DLD1 (cell line): ENCODE measurements at regions not wholly inside any gene's neighbourhood (a gene's known extent, or its start where the extent isn't known, plus 50 kb on each side); places are given as distances from the start of the nearest gene placed in this dataset.
"Not testable (repeated sequence)": the region's sequence is repeated elsewhere in the genome, so short reads cannot be mapped to it uniquely, and the experiment has no call there.

Experiments used
- in situ Hi-C: cut with HindIII; loops from 2 replicates; pipeline ENCODE4 v1.10.0; 2017; ENCODE audit warnings: low sequenced_read_pairs

DNA sequence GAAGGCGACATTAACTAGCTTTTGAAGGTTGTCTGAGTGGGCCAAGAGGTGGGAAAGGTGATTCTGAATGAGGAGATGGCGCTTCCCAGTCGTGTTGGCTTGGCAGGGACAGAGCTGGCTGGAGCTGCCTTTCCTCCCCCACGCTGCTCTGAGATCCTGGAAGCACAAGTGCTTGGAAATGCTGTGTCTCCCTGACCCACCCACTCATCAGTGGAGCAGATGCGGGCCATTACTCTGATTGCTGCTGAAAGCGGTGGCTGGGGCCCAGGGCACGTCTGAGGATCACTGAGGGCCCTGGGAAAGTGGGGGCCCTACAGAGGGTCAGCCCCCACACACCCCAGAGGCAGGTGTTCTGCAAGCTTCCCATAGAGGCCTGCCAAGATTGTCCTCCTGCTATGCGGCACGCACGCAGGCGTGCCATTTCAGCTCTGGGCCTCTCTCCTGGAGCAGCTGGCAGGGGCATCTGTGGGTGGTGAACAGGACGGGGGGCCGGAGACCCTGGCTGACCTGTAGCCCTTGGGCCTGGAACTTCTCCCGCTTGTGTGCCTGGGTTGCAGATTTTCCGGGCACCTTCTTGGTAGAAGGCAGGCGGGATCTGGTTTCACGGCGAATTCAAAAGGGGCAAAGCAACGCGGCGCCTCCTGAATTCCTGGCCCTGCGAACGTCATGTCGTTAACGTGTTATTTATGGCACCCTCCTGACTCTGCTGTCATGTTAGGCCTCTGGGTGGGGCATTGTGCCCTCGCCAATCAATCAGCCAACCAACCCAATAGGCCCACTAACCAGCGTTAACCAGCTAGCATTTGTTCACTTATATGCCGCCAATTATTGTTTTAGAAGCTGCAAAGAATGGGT, 133.8 kb upstream of the TBX3 start:
- in situ Hi-C loops = no loop called here

DNA sequence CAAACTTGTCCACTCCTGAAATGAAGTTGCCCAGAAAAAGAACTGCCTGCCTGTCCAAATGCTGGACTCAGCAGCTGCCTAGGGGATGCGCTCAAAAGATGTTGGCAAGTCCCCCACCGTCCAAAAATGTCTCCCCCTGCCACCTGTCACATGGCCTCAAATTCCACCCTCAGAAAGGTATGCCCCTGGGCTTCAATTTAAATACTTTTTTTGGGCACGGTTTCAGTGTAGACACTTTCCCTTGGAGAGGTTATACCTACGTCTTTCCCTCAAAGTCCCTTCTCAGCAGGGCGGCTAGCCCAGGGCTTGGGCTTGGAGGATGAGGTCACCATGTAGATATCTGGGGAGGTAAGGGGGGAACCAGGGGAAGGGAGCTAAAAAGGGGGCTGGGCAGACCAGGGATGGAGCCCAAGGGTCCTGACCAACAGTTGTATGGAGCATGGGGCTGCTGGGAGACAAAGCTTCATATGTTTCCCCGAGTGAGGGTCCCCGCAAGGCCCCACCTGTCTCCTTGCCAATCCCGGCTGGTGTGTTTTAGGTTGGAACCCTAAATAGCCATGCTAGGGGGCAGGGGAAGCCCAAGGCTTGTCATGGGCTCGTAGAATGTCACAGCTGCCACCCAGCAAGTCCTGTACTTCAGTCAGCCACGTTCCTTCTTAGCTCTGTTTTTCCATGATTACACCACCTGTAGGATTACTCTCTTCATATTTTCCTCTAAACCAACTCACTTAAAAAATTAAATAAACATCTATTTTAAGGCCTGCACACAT, 131.2 kb upstream of the TBX3 start:
- in situ Hi-C loops = no loop called here

DNA sequence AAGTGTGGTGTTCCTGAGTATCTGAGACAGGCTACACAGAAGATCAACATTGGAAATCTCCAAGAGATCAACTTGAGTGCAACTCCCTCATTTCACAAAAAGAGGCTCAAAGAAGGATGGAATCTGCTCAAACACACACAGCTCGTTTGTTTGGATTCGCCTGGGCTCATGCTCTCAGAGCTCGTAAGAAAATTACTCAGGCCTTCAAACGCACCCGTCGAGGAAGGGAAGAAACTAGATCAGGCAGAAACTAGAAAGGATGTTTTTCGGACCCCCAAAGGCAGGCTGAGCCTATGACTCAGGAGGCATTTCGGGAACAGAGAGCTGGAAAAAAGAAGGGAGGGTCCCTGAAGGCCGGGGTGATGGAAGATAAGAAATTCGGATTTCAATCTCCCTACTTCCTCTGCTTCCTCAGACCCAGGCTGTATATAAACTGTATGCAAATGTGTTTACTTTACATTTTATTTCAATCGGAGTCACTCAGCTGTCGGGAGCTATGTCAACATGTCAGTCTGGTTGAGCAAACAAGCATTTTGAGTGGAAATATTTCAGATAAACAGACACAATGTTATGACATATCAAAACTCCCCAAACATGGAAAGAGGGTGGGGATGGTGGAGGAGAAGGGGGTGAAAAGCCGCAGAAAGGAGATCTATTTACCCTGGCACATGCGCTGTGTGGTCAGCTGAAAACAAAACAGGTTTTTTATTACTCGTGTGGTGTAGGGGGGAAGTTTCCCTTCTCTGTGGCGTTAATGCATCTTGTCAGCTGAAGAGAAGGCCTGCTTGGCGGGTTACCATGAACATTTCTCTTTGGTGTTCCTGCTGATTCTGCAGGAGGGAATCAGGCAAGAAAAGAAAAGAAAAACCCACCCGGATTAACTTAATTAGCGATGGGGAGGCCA, 129.1 kb upstream of the TBX3 start:
- in situ Hi-C loops = no loop called here

DNA sequence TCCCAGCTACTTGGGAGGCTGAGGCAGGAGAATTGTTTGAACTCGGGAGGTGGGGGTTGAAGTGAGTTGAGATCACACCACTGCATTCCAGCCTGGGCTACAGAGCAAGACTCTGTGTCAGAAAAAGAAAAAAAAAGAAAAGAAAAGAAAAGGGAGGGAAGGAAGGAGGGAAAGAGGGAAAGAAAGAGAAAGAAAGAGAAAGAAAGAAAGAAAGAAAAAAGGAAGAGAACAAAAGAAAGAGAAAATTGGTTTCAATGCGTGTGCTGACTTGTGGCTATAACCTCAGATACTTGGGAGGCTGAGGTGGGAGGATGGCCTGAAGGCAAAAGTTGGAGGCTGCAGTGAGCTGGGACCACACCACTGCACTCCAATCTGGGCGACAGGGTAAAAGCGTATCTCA, 128.4 kb upstream of the TBX3 start:
- in situ Hi-C loops = no loop called here

DNA sequence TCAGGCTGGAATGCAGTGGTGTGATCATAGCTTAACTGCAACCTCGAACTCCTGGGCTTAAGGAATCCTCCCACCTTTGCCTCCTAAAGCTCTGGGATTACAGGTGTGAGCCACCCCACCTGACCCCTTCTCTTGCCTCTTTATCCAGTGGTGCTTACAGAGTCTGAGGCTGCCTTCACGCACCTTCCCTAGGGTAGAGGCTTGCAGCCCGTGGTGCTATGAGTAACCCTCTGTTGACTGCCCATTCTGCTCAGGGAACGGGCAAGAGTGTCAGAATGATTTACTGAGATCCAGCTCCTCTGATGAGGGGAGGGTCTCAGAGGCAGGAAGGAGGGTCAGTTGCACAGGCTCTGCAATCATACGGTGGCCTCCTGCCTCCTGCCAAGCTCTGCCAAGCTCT, 125.1 kb upstream of the TBX3 start:
- in situ Hi-C loops = no loop called here

DNA sequence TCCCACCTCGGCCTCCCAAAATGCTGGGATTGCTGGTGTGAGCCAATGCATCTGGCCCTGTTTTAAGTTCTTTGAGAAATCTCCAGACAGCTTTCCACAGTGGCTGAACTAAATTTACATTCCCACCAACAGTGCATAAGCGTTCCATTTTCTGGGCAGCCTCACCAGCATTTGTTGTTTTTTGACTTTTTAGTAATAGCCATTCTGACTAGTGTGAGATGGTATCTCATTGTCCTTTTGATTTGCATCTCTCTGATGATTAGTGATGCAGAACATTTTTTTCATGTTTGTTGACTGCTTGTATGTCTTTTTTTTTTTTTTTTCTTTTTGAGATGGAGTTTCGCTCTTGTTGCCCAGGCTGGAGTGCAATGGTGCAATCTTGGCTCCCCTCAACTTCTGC, 117.4 kb upstream of the TBX3 start:
- in situ Hi-C loops = not testable (repeated sequence)

DNA sequence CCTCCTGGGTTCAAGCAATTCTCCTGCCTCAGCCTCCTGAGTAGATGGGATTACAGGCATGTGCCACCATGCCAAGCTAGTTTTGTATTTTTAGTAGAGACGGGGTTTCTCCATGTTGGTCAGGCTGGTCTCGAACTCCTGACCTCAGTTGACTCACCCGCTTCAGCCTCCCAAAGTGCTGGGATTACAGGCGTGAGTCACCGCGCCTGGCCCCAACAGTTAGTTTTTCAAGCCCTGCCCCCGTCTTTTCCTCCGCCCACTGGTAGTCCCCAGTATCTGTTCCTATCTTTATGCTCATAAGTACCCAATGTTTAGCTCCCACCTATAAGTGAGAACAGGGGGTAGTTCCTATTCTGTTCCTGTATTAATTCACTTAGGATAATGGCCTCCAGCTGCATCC, 116.6 kb upstream of the TBX3 start:
- in situ Hi-C loops = not testable (repeated sequence)

DNA sequence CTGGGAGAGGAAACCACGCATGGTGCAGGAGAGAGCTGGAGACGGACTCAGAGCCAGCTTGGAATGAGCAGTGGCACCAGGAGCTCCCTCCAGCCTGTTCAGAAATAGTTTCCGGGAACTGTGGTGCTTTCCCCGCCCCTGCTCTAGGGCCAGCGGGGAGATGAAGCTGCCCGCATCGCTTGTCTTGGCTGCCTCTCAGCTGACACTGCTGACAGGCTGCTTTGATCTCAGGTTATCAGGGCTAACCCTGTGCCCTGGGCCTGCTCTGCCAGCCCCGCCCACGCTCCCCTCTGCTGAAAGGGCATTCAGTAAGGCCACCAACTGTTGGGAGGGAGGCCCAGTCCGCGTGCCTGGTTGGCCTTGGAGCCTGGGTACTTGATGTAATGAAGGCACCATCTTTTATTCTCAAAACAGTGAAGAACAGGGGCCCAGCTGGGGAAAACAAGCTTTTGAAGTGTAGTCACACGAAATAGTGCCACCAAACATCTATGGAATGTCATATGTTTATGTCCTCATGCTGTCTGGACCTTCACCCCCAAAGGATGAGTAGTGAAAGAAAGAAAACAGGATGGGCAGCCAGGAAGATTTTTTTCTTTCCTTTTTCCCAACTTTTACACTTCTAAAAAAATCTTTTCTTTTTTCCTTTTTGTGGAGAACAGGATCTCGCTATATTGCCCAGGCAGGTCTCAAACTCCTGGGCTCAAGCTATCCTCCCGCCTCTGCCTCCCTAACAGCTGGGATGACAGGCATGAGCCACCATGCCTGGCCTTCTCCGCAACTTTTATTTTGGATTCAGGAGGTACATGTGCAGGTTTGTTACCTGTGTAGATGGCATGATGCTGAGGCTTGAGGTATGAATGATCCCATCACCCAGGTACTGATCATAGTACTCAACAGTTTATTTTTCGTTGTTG, 115.9 kb upstream of the TBX3 start:
- in situ Hi-C loops = no loop called here

DNA sequence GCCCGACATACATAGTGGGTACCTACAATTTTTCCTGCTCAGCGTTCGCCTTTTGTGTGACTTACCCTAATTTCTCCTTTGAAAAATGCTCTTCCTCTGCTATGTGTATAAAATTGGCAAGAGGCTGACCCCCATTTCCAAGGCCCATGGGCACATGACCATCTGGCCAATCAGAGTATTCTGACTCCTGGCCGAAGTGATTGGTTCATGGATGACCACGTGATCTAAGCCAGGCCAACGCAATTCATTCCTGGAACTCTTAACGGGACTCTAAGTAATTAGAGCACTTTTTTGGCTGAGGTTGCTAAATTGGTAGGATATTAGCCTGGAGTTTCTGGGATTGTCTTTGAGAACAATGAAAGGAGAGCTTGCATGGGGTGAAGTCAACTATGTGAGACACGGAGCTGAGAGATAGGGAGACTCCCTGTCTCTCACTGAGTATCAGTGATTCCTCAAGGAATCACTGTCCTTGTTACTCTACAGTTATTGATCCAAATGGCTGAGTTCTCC, 110.1 kb upstream of the TBX3 start:
- in situ Hi-C loops = no loop called here

DNA sequence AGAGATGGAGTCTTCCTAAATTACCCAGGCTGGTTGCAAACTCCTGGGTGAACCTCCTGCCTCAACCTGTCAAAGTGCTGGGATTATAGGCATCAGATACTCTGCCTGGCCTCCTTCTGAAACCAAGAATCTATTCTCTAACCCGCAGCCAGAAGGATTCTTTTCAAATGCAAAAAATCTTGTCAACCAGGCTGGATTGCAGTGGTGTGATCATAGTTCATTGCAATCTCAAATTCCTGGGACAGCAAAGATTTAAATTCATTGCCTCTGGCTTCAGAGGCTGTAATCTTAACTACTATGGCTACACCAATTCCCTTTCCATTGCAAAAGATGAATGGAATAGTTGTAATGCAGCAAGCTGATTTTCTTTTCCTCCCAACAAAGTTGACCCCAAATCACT, 106.3 kb upstream of the TBX3 start:
- in situ Hi-C loops = no loop called here

DNA sequence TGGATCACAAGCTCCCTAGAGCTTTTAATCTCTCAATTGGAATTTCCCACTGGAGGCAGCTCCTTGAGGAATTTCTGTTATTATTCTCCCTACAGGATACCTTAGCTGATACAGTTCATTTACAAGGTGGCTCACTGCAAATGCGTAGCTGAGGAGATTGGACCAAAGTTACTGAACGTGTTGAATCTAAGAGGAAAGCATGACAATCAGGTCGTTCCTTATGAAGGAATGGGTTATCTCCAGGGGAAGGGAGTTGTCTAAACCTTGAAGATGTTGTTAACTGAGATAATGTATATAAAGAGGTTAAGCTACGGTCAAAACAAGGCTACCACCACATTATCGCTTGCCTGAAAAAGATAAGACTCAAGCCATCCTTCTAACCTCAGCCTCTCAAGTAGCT, 105.8 kb upstream of the TBX3 start:
- in situ Hi-C loops = no loop called here

DNA sequence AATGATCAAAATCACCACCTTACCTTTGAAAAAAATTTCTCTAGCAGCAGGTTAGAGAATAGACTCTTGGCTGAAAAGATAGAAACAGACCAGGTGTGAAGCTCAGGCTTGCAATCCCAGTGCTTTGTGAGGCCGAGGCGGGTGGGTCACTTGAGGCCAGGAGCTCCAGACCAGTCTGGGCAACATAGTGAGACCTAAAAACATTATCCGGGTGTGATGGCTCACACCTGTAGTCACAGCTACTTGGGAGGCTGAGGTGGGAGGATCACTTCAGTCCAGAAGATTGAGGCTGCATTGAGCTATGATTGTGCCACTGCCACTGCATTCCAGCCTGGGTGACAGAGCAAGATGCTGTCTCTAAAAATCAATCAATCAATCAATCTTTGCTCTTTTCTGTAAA, 105.3 kb upstream of the TBX3 start:
- in situ Hi-C loops = no loop called here

DNA sequence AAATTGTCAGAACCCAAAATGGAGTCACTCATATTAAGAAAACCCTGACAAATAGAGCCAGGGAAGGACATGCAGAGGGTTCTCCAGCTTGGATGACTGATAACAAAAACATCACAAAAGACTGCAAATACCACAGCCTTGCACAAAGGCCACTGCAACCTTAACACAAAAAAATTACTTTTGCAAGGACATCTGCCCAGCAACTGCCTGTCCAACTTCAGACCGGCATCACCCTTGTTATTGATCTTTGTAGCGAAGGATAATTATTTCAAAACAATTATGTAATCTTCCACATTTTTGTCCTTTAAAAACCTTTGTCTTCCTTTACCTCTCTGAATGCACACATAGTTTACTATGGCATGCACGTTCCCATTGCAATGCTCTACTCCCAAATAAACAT, 100.6 kb upstream of the TBX3 start:
- in situ Hi-C loops = no loop called here

DNA sequence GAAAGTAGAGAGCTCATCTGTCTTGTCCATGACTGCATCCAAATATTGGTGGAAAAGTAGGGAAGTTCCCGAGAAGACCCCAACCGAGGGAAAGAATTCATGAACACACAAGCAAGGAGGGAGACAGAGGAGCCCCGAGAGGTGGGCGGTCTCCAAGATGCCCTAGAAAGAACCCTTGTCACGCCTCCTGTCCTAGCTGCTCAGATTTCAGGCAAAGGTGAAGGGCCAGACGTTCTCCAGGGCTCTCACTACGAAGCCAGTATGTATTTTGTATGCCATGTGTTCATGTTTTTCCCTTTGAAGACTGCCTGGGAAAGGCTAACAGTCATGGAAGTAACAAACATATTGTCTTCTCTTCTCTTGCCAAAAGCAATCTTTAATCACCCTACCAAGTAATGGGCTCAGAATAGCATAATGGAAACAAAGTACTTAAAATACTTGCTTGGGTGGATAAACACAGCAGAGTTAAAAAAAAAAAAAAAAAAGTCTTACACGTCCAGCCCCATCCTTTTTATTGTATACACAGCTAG, 99.2 kb upstream of the TBX3 start:
- in situ Hi-C loops = no loop called here

DNA sequence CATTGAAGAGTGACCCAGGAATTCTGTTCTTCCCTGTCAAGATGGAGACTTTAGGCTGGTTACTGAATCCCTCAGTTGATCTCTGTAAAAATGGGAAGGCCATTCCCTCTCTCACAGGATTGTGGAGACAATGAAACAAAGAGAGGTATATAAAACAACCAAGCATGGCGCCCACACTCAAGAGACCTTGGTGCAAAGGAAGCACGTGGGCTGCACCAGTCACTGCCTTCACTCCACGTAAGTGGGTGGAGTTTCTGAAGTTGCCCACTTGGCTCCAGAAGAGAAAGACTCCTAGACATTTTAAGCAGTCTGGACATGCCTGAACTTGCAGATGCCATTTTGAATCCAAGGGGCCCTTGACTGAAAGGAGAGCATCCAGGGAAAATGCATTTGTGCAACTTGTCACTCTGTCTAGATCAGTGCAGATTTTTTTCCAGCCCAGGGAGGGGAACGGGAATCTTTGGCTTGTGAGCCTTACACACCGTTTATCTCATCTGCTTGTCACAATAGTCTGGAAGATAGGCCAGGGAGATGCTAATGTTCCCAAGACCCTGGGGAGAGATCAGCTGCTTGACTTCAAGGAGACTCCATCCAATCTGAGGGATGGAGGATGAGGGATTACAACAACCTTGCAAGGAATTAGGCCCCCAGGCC, 96.9 kb upstream of the TBX3 start:
- in situ Hi-C loops = no loop called here

DNA sequence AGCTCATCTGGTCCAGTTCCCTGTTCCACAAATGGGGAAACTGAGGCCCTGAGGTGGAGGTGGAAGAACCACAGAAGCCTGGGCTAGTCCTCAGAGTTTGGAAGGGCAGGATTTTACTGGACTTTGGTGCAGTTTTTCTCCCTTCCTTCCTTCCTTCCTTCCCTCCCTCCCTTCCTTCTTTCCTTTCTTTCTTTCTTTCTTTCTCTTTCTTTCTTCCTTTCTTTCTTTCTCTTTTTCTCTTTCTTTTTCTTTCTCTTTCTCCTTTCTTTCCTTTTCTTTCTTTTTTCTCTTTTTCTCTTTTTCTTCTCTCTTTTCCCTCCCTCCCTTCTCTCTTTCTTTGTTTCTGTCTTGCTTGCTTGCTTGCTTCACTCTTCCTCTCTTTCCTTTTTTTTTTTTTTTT, 95.7 kb upstream of the TBX3 start:
- in situ Hi-C loops = no loop called here

DNA sequence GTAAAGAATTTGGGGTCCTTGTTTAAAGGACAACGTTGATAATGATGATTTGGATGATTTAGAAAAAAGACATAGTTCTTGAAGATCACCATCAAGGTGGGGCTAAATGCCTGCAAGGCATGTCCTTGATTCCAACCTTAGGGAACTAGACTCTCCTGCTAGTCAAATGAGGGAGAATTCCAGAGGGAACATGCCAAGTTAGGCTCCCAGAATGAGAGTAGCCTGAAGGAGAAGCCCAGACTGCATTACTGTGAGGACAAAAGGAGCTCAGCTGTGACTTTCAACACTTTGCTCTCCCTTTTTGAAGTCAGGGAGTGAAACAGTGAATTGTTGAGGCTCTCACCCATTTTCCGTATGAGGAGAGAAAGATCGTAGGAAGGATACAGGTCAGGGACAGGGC, 95.2 kb upstream of the TBX3 start:
- in situ Hi-C loops = no loop called here

DNA sequence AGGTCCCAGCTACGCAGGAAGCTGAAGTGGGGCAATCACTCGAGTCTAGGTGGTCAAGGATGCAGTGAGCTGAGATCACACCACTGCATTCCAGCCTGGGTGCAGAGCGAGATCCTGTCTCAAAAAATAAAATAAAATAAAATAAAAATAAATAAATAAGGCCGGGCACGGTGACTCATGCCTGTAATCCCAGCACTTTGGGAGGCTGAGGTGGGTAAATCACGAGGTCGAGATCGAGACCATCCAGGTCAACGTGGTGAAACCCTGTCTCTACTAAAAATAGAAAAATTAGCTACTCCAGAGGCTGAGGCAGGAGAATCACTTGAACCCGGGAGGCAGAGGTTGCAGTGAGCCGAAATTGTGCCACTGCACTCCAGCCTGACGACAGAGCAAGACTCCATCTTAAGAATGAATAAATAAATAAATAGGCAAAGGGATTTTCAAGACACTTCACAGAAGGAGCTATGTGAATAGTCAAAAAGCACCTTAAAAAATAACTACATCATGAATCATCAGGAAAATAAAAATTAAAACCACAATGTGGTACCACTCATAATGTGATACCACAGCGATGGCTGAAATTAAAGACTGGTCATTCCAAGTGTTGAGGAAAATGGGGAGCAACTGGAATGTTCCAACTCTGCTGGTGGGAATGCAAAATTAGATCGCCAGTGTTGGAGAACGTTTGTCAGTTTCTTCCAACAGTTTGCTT, 92.9 kb upstream of the TBX3 start:
- in situ Hi-C loops = no loop called here

DNA sequence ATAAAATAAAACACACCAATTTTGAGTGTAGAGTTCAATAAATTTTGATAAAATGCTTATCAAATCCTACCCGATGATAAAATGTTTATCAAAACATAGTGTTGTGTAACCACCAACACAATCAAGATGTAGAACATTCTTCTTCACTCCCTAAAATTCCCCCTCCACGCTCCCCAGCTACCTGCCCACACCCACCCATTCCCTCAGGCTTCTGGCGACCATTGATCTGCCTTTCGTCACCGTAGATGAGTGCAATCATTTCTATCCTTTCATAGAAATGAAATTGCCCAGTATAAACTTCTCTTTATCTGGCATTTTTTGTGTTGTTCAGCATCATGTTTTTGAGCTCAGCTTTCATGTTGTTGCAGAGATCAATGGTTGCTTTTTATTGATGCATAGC, 90.7 kb upstream of the TBX3 start:
- in situ Hi-C loops = no loop called here
